ENCODE measurements at regions not wholly inside any gene's neighbourhood (a gene's known extent, or its start where the extent isn't known, plus 50 kb on each side); places are given as distances from the start of the nearest gene placed in this dataset.
A peak's percentile ranks its signal among the peaks of the same experiment; 100 is the strongest.

GRCh38 chr20:56111961-56112730, 106.8 kb upstream of the CBLN4 start:
- no peaks in the 10 kb centered on the region for H3K9me3 ChIP-seq (ENCODE audit: control insufficient read depth in 2 of 3, insufficient read depth in 1 of 3, low read length in 3 of 3)
- no peaks in the 10 kb centered on the region for H3K4me1 ChIP-seq (ENCODE audit: control insufficient read depth in 2 of 3, insufficient read depth in 2 of 3, low read depth in 1 of 3, low read length in 3 of 3)
- H3K36me3 ChIP-seq (ENCODE audit: control insufficient read depth in 2 of 3, insufficient read depth in 3 of 3, low read length in 3 of 3) = no peaks in the 10 kb centered on the region
- intact Hi-C loops (cut with DNase I) = no loop called here
- H3K4me3 ChIP-seq (ENCODE audit: low read length in 3 of 3) = no peak overlapping the region
- H3K27me3 ChIP-seq (ENCODE audit: control insufficient read depth, insufficient read depth, low read length) = no peaks in the 10 kb centered on the region
- no peak overlapping the region for H3K9ac ChIP-seq (ENCODE audit: low read length in 3 of 3)
- FAIRE-seq (no peak), DNase-seq (no peak)
- TF ChIP-seq CTCF (IDR thresholded peaks at IDR 0.05; ENCODE audit: borderline replicate concordance, extremely low read depth, insufficient read depth) = no peak
- H3K27ac ChIP-seq (ENCODE audit: low read depth in 2 of 2, low read length in 2 of 2) = no peak overlapping the region

- TF ChIP-seq CTCF (IDR thresholded peaks at IDR 0.05; ENCODE audit: borderline replicate concordance, extremely low read depth, insufficient read depth) = no peak
- no peaks in the 10 kb centered on the region for H3K4me1 ChIP-seq (ENCODE audit: control insufficient read depth in 2 of 3, insufficient read depth in 2 of 3, low read depth in 1 of 3, low read length in 3 of 3)
- H3K36me3 ChIP-seq (ENCODE audit: control insufficient read depth in 2 of 3, insufficient read depth in 3 of 3, low read length in 3 of 3) = no peaks in the 10 kb centered on the region
- intact Hi-C loops (cut with DNase I) = no loop called here
- H3K9me3 ChIP-seq (ENCODE audit: control insufficient read depth in 2 of 3, insufficient read depth in 1 of 3, low read length in 3 of 3) = no peaks in the 10 kb centered on the region
- no peaks in the 10 kb centered on the region for H3K27me3 ChIP-seq (ENCODE audit: control insufficient read depth, insufficient read depth, low read length)
- no peak overlapping the region for H3K27ac ChIP-seq (ENCODE audit: low read depth in 2 of 2, low read length in 2 of 2)
- peak in 2 of 5 donors; percentile 4 to 14 for DNase-seq
- H3K9ac ChIP-seq (ENCODE audit: low read length in 3 of 3) = no peak overlapping the region
- FAIRE-seq = no peak
- H3K4me3 ChIP-seq (ENCODE audit: low read length in 3 of 3) = no peak overlapping the region
Measured at GRCh38 chr20:56117350-56117749, 112.0 kb upstream of the CBLN4 start.

GRCh38 chr20:56121850-56122249, 116.5 kb upstream of the CBLN4 start:
- intact Hi-C loops (cut with DNase I) = no loop called here
- H3K27ac ChIP-seq (ENCODE audit: low read depth in 2 of 2, low read length in 2 of 2) = no peak overlapping the region
- no peak for FAIRE-seq
- no peak for TF ChIP-seq CTCF (IDR thresholded peaks at IDR 0.05; ENCODE audit: borderline replicate concordance, extremely low read depth, insufficient read depth)
- H3K9me3 ChIP-seq (ENCODE audit: control insufficient read depth in 2 of 3, insufficient read depth in 1 of 3, low read length in 3 of 3) = peaks cover 0 to 2% (median 0%) of the 10 kb centered on the region in 3 donors
- H3K4me1 ChIP-seq (ENCODE audit: control insufficient read depth in 2 of 3, insufficient read depth in 2 of 3, low read depth in 1 of 3, low read length in 3 of 3) = no peaks in the 10 kb centered on the region
- no peak overlapping the region for H3K9ac ChIP-seq (ENCODE audit: low read length in 3 of 3)
- DNase-seq = no peak
- H3K36me3 ChIP-seq (ENCODE audit: control insufficient read depth in 2 of 3, insufficient read depth in 3 of 3, low read length in 3 of 3) = no peaks in the 10 kb centered on the region
- no peaks in the 10 kb centered on the region for H3K27me3 ChIP-seq (ENCODE audit: control insufficient read depth, insufficient read depth, low read length)
- no peak overlapping the region for H3K4me3 ChIP-seq (ENCODE audit: low read length in 3 of 3)

Measured in kidney (tissue), 13 donors.